G401 (cell line): ENCODE measurements at regions not wholly inside any gene's neighbourhood (a gene's known extent, or its start where the extent isn't known, plus 50 kb on each side); places are given as distances from the start of the nearest gene placed in this dataset.

Experiments used
- DNase-seq: peaks from one replicate; pipeline ENCODE4 v3.0.0-alpha.2; 2015; ENCODE audit warnings: low spot score
- in situ Hi-C: cut with HindIII; loops from 2 replicates; pipeline ENCODE4 v1.10.0; 2016; ENCODE audit warnings: low sequenced_read_pairs, mixed read lengths

DNA sequence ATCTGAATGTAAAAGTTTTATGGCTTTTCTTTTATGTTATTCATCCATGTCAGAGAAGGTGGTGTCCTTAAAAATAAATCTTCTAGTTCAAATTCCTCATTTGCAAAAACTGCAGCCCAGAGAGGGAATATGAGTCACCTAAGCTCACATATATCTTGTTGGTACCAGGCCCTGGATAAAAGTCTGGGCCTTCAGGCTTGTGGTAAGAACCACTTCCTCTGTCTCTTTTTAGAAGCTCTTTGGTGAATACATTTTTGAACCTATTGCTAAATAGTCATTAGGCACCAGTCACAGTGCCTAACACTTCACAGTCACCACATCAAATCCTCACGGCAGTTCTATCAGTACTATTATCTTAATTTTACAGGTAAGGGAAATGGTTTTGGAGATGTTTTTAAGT lies 199.2 kb downstream of the KCNS3 start:
- in situ Hi-C loops = no loop called here
- no peak for DNase-seq

DNA sequence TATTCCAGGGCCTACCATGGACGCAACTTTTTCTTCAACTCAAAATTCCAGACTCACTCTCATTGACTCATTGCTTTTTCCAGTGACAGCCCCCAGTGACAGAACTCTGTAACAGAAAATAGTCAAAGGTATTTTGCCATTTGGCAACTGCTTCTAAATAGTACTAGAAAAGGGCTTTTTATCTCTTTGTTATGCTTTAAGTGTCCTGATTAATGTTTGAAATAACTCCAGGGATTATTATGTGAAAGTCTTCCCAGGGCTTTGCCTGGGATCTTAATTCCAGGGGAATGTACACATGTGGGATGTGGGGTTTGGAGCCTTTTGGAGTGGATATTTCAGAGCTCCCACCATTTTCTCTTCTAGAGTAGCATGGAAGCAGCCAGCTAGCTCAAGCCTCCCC lies 198.8 kb downstream of the KCNS3 start:
- no peak for DNase-seq
- in situ Hi-C loops = no loop called here

DNA sequence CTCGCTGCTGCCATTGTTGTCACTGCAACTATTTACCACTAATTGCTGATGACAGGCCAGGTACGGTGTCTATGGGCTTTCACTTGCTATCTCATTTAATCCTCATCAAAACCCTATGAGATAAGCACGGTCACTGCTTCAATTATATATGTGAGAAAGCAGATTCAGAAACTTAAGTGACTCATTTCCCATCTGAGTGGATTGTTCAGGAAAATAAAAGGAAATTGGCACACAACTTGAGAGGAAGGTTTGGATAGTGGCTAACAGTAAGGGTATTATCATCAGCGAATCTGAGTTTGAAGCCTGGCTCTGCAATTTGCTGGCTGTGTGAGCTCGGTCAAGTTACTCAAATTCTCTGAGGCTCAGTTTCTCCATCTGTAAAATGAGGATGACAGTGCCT lies 196.0 kb downstream of the KCNS3 start:
- no peak for DNase-seq

DNA sequence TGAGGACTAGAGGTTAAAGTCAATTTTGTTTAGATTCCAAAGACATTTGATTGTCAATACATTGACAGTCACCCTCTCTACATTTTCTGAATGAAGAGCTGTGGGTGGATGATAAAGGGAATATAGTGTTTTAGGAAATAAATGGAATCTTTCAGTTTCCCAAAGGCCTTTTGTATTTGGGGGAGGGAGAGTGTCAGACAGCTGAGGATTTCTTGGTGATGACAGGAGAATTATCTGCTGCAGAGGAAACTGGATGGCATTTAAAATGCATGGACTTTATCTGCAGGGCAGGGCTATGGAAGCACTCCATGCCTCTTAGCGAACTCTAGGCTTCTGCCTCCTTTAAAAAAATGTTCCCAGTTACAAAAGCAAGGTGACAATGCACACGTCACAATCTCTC lies 195.1 kb downstream of the KCNS3 start:
- in situ Hi-C loops = no loop called here

More for the DNA sequence above, 196.0 kb downstream of the KCNS3 start:
- in situ Hi-C loops = no loop called here

DNA sequence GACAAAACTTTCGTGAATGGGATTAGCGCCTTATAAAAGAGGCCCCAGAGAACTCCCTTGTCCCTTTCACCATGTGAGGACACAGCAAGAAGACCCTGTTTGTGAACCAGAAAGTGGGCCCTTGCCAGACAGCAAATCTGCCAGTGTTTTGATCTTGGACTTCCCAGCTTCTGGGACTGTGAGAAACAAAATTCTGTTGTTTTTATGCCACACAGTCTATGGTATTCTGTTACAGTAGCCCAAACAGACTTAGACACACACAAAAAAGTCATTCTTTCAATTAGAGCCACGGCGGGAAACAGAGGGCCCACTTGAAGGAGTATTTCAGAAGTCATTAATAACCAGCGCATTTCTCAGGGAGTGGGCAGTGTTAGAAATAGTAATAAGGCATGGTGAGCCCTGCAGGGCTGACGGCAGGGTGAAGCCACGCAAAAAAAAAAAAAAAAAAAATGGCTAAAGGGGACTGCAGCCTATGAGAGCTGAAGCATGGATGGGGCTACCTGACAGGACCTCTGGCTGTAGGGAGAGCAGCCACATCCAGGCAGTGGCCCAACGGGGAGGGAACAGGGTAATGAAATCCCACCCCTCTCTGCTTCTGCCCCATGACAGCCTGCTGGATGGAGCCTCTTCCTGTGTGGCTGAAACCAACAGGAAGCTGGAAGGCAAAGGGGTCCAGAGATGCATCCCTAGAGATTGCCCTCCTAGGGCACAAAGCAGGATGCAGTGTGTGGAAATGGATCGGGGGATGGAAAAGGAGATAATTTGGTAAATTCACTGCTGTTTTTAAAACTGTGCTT lies 189.3 kb downstream of the KCNS3 start:
- DNase-seq = no peak
- in situ Hi-C loops = no loop called here

More for the DNA sequence above, 195.1 kb downstream of the KCNS3 start:
- DNase-seq = no peak

DNA sequence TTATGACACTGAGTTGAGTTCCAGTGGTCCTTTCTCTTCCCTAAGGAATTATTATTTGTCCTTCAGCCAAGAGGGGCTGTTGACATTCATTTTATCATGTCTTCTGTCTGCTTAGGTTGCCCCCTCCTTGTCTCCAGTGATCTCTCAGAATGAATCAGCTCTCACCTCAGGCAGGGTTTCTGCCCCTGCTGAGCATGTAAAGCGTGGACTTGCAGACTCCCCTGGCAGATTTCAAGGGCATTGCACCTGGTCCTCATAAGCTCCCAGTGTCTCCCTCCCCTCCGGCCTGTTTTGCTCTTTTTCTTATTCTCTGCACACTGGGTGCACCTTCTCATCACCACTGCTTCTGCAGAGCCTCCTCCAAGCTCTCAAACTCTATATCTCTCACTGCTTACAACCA lies 188.4 kb downstream of the KCNS3 start:
- peak; percentile 16 for DNase-seq
- in situ Hi-C loops = no loop called here

DNA sequence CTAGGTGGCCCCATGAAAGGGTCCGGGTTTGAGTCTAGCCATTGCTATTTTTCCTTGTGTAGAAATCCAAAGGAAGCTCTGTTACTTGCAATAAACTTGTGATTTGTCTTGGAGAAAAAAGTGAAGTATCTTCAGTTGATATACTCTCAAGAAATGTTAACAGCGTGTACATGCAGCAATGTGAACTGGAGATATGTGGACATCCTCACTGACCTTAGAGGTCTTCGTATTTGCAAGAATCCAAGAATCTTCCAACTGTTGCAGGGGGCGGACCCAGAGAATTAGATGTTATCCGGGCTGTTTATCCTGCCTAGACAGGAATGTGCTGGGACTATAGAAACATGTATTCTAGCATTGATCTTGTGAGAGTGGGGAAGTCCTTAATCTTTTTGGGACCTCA lies 187.6 kb downstream of the KCNS3 start:
- no peak for DNase-seq
- in situ Hi-C loops = no loop called here

DNA sequence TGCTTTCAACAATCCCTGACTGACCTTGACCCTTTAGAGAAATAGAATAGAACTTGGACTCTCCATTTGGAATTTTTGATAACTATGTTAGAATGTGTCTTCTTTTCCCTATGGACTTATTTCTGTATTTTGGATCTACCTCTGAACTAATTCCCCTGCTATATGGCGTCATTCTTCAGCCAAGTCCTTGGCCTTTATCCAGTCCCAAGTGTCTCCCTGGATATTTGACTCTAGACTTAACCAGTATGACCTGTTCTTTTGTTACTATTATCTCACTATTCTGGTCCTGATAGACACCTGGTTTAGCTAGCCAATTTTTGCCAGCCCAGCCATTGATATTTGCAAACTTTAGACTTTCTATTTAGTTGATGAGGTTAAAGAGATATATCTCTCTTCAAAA lies 186.8 kb downstream of the KCNS3 start:
- no peak for DNase-seq
- in situ Hi-C loops = no loop called here

DNA sequence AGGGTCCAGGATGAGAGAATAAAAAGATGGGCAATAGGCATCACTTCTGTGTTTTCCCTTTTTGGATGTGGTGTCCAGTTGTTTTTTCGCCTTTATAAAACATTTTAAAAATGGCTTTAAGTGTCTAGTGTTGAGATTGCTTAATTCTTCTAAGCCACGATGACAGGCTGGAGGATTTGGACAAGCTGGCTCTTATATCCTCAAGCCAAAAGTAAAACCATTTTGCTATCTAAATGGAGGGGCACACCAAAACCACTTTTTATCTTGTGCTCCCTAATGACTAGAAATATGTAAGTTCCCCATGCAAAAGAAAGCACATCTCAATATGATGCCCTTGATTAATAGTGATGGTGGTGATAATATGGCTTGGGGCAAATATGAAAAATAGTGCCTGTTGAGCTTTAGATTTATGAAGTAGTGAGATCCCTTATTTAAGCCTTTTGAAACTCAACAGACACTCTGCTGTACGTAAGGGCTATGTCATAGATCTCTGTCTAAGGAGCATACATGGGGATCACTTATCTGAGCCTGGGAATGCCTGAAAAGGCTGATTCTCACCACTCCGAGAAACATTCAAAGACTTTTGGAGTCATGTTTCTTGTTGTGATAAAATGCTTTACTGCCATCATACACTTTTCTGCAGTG lies 185.5 kb downstream of the KCNS3 start:
- no peak for DNase-seq

DNA sequence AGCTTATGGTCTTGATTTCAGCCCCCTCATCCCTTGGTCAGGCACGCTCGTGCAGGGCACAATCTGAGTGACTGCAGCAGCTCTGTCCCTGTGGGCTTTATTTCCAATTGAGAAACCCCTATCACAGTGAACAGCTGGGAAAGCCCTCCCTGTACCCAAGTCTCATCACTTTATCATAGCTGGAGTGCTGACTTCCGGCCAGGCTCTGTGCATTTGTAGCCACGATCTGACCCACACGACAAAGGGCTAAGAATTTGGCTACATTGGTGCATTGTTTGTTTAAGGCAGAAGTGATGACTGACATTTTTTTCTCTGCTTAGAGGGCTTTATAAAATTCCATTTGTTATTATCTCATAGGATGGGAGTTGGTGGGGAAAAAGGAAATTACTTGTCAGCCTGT lies 184.4 kb downstream of the KCNS3 start:
- in situ Hi-C loops = no loop called here
- no peak for DNase-seq

More for the DNA sequence above, 185.5 kb downstream of the KCNS3 start:
- in situ Hi-C loops = no loop called here

DNA sequence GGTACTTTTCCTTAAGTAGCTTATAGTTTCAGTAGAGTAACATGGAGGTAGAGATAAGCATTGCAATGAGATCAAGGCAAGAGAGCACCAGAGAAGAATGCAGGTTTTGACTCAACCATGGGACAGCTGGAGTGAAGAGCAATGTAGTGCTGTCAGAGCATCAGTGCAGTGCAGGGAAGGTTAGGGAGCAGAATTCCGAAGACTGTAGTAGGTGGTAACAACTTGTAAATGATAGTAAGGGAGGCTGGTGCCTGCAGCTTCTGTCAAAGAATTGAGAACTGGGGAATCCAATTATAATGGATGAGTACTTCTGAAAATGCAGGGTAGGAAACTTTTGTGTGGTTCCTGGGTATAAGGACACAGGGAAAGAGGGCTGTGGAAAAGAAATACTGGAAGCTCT lies 183.2 kb downstream of the KCNS3 start:
- no peak for DNase-seq
- in situ Hi-C loops = no loop called here

DNA sequence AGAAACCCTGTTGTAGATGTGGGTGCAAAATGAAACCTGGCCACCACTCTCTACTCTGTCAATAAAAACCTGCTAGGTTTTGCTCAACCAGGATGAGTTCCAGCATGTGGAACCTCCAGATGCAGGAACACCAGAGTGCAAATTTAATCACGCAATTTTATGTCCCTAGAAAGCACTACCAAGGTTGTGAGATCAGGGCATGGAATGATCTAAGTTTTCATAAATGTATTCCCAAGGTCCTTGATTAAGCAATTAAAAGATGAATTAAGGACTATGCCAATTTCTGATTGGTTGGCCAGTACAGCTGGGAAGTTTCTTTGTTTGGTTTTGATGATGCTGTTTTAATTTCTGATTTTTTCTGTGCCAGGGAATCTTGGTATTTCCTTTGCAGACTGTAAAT lies 179.2 kb downstream of the KCNS3 start:
- DNase-seq = no peak
- in situ Hi-C loops = no loop called here

DNA sequence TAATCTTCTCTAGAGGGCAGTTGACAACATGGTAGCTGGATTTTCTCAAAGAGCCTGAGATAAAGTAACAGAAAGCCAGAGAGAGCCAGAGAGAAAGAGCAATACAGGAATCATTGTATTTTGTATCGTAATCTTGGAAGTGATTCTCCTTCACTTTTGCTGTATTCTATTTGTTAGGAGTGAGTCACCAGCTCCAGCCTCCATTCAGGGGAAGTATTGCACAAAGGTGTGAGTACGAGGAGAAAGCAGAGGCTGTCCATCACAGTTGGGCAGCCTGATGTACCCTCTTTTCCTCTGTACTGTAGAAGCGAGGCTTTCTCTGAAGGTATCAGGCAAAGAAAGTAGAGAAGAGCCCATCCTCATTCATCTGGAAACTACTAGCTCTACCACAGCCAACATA lies 176.8 kb downstream of the KCNS3 start:
- in situ Hi-C loops = no loop called here
- no peak for DNase-seq

DNA sequence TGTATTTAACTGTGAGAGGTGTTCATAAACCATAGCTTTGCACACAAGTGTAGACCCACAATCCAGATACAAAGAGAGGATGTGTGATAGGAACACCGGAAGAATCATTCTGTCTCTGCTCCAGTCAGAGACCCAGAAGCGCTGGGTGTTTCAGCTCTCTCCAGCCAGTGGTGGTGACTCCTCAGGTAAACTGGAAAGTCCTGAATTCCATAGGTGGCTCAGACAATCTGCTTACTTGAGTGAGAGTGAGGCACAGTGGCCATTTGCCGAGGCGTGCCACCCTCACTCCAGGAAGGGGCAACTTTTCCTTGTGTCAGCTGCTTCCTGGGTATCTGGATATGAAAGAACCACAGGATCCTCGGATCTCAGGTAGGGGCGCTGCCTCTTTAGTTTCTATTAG lies 171.5 kb downstream of the KCNS3 start:
- DNase-seq = no peak
- in situ Hi-C loops = no loop called here

DNA sequence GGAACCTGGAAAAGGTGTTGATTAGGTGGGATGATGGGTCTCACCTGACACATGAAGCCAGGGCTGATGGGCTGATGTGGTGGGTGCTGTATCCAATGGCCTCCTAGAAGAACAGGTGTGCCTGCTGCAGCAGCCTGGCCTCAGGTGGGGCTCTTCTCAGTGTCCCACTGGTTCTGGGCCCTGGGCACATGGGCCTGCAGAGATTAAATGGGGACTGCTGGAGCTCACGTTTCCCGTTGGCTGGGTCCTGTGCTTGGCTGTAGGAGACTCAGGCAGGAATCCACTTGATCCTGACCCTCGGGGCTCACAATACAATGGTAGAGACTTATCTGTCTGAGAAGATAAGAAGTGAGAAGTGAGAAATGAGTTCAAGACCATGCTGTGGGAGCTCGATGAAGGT lies 170.9 kb downstream of the KCNS3 start:
- no peak for DNase-seq
- in situ Hi-C loops = no loop called here

DNA sequence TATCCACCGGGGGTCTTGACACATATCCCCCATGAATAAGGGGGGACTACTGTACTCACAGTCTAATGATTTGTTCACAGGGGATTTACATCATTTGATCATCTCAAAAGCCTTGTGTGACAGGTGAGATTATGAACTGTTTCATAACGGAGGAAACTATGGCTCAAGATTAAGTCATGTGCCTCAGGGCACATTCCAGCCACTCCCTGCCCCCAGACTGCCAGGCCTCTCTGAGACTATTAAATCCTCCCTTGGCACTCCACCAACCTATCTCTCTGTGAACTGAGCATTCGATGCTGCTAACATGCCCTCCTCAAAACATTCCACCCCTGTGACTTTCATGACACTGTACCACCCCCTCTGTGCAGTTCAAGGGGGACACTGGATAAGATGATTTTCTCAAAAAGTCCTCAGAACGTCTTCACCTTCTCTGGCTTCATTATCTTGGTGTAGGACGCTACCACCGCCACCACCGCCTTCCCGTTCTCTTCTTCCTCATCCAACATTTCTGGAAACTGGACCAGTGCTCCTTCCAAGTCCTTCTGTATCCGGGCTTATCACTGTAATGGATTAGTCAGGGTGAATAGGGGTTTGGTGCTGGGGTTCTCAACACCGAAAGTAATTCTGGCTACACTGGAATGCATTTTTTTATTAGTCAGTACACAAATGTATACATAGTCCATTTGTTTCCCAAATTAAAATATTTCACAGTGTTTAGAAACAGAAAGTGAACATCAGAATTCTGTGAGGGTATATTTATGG lies 169.6 kb downstream of the KCNS3 start:
- no peak for DNase-seq
- in situ Hi-C loops = no loop called here

DNA sequence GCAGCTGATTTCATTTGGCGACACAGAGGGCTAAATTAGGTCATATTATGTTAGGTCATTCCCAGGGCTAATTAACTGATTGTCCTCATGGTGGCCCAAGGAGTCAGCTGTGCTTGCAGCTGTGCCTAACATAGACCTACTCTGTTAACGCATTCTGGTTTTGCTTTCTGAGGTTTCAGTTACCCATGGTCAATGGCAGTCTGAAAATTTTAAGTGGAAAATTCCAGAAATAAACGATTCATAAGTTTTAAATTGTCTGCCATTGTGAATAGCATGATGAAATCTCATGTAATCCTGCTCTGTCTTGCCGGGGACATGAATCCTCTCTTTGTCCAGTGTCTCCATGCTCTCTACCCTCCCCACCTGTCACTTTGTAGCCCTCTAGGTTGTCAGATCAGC lies 168.7 kb downstream of the KCNS3 start:
- in situ Hi-C loops = no loop called here

DNA sequence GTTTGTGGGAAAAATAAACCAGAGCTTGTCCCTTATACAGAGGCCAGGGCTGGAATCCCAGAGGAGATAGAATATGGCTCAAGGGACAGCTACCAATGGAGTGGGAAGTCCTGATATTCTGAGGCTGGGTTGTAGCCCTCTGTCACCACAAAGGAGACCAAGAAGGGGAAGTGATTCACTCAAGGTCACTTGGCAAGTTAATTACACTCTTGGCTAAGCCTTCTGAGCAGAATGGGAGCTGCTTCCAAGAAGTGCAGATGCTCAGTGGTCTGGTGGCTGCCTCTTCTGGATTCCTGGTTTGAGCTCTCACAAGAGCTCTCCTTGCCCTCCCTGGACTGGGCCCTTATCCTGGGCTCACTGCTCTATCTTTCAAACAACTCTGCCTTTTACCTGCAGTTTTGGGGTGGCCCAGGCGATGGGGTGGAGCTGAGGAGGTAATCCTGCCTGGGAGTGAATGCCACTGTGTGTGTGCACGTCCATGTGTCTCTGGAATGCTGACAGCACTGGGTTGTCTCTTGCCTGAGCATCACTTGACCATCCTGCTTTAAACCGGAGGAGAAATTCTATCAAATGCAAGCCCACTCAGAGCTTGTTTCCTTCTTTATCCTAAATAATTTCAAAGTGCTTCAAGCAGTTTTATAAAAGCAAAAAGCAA lies 168.2 kb downstream of the KCNS3 start:
- no peak for DNase-seq
- in situ Hi-C loops = no loop called here

More for the DNA sequence above, 168.7 kb downstream of the KCNS3 start:
- no peak for DNase-seq

DNA sequence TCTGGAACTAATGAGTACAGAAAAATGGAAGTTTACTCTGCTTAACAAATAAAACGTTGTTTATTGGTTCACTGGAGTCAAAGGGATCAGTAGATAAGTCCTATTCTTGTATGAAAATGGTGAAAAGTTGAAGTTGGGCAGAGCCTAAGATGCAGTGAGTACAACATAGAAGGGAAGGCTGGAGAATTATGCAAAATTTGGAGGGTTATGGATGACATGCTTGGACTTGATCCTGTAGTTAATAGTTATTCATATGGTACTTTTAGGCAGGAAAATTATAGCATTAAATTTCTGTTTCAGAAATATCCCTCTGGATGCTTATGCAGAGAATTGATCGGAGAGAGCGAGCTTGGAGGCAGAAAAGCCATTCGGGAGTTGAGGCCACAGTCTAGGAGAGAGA lies 167.6 kb downstream of the KCNS3 start:
- no peak for DNase-seq
- in situ Hi-C loops = no loop called here

DNA sequence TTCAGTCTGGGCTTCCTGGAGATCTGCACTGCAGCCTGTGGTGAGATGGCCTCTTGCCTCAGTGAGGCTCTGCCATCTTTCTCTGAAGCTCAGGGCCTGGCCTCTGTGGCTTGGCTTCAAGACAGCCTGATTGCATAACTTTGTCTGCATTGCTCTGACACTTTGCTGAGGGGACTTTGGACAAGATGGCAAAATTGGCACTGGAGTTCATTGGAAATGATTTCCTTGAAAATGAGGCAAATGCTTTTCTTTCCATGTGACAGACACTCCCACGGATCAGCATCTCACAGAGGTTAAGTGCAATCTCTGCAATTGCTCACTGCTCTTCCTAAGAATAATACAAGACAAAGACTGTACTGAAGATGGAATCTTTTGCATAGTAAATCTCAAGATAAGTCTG lies 166.8 kb downstream of the KCNS3 start:
- DNase-seq = no peak
- in situ Hi-C loops = no loop called here
